Astrocyte of the cerebellum (primary cell): ENCODE measurements at regions not wholly inside any gene's neighbourhood (a gene's known extent, or its start where the extent isn't known, plus 50 kb on each side); places are given as distances from the start of the nearest gene placed in this dataset.

Source experiments
- DNase-seq: peaks from one replicate; pipeline ENCODE4 v3.0.0-alpha.2; 2011; ENCODE audit warnings: low read depth
- H3K4me3 ChIP-seq: 2 replicates; pipeline ENCODE4 v1.5.1; 2011; ENCODE audit warnings: mild to moderate bottlenecking, low read depth, low read length, moderate library complexity
- CTCF ChIP-seq: IDR thresholded peaks from 2 replicates; pipeline ENCODE4 v1.5.1; 2012; ENCODE audit warnings: low read length, low read depth, moderate library complexity, mild to moderate bottlenecking; ENCODE audit errors: missing control alignments
- in situ Hi-C: cut with HindIII; loops from 2 replicates; pipeline ENCODE4 v1.10.0; 2017; ENCODE audit warnings: low sequenced_read_pairs

GRCh38 chr2:212863185-212863588 is 288.2 kb downstream of the IKZF2 start:
- peak; percentile 26 for TF ChIP-seq CTCF
- no peak overlapping the region for H3K4me3 ChIP-seq
- DNase-seq, result no peak
- in situ Hi-C loops, result no loop called here

GRCh38 chr2:212858496-212858895 is 292.9 kb downstream of the IKZF2 start:
- DNase-seq, result no peak
- no peak overlapping the region for H3K4me3 ChIP-seq
- TF ChIP-seq CTCF, result no peak
- in situ Hi-C loops, result no loop called here

- no peak for DNase-seq
- no peak overlapping the region for H3K4me3 ChIP-seq
- in situ Hi-C loops, result no loop called here
- TF ChIP-seq CTCF, result no peak
Observed at GRCh38 chr2:212854771-212855170, 296.6 kb downstream of the IKZF2 start.

GRCh38 chr2:212854116-212854515 is 297.3 kb downstream of the IKZF2 start:
- TF ChIP-seq CTCF, result no peak
- in situ Hi-C loops, result no loop called here
- no peak overlapping the region for H3K4me3 ChIP-seq
- no peak for DNase-seq

- in situ Hi-C loops, result no loop called here
- TF ChIP-seq CTCF, result no peak
- H3K4me3 ChIP-seq, result no peak overlapping the region
- DNase-seq, result no peak
Observed at GRCh38 chr2:212845941-212846340, 305.5 kb downstream of the IKZF2 start.

GRCh38 chr2:212843409-212844199 is 305.0 kb upstream of the ERBB4 start:
- TF ChIP-seq CTCF, result no peak
- in situ Hi-C loops, result no loop called here
- peak; percentile 69 for DNase-seq
- no peak overlapping the region for H3K4me3 ChIP-seq
